Mucosa of gallbladder (tissue), 1 donor: ENCODE measurements at regions not wholly inside any gene's neighbourhood (a gene's known extent, or its start where the extent isn't known, plus 50 kb on each side); places are given as distances from the start of the nearest gene placed in this dataset.
"Not testable (repeated sequence)": the region's sequence is repeated elsewhere in the genome, so short reads cannot be mapped to it uniquely, and the experiment has no call there.

Experiments
- DNase-seq: peaks from one replicate; pipeline ENCODE4 v3.0.0-alpha.2; 2020; ENCODE audit warnings: low spot score
- donor health status: DM: no; HTN: no; CAD: no.

DNA sequence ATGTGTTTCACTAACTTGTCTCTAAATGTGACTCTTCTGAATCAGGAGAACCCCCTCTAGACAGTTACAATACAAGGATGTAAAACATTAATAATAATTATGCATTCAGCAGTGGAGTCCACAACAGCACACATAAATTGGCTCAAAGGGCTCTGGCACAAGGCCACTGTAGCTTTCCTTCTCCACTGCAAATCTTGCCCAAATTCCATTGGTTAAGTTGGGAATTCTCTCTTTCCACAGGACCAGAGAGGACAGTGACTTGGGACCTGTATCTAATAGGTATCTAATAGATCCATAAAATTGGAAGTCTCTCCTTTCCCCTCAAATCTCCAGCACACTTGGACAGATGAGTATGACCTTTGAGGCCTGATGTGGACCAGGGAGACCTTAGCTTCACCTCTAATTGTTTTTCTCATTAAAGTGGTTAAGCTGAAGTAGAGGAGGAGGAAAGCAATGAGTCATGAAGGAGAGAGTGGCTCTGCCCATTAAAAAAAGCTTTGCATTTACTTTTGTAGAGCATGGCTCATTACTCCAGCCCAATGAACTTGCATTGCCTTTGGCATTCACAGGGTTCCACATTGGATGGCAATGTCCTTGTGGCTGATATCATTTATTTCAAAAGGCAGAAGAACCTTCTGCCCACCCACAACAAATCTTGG, 72.3 kb upstream of the SH3RF1 start:
- no peak for DNase-seq

DNA sequence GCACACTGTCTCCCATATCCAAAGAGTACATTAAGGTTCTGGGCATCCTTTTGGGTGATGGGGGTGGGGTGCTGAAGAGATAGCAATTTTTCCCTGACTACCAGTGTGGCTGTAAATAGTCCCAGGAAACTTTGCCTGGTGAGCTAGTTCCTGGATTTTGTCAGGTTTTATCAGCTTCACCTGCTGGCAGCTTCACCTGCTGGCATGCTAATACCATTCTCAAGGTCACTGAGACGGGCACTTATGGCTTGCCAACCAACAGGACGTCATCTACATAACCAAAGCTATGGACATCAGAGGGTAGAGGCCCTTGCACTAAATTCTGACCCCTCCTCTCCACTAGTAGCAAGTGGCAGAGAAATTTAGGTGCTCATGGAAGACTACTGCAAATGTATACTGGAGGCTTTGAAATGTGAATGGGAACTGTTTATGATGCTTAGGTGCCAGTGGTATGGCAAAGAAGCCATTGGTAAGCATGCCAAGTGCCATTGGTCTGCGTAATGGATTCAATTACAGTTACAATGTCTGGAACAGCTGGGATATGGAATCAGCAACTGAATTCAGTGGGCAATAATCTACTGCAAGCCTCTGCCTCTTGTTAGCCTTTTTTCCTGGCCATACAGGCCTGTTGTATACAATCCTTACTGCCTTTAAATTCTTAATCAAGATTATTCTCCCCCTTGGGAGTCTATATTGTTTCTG, 71.6 kb upstream of the SH3RF1 start:
- peak; percentile 22 for DNase-seq

DNA sequence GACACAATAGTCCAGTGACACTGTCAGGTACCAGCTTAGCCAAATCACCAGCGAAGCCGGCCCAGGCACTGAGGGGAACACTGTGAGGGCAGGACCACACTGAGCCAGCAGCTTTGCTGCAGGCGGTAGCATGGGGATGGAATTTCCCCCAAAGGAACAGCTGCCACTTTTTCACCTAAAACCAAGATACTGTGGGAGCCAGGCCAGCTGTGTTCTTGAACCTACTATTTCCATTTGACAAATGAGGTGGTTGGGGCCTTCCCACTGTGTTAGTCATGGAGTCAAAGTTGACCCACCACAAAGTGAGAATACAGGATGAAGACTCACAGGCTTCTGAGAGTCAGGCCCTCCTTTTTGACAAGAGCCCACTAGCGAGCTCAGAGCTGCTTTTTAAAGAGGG, 70.7 kb upstream of the SH3RF1 start:
- DNase-seq, result no peak

DNA sequence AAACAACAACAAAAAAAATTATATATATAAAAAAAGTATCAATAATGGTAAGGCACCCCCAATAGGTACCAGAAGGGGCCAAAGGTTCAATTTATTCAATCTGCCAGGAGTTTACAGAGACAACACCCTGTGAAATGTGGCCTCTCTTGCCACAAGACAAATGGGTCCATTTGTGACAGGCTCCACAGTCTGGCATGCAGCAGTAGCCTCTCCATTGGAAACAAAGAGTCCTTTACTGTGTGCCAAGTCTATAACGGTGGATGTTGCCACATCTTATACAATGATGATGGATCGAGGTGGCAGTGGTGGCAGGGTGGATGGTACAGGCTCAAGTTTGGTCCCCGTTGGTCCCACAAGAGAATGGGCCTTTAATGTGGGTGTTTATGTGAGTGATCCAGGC, 70.1 kb upstream of the SH3RF1 start:
- DNase-seq, result no peak

DNA sequence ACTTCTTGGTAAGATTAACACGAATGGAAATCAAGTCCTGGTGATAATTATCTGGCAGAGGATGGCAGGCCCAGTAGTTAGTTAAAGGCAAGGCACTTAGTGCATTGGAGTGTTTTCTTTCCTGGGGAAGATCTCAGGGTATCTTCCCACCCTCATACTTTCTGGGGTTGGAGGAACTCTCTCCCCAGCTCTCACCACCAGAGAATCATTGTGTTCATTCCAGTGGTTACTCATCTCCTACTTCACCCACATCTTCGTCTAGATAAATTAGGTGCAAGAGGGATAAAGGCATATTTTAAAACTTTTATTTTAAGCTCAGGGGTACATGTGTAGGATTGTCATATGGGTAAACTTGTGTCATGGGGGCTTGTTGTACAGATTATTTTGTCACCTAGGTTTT, 67.5 kb upstream of the SH3RF1 start:
- DNase-seq, result no peak

DNA sequence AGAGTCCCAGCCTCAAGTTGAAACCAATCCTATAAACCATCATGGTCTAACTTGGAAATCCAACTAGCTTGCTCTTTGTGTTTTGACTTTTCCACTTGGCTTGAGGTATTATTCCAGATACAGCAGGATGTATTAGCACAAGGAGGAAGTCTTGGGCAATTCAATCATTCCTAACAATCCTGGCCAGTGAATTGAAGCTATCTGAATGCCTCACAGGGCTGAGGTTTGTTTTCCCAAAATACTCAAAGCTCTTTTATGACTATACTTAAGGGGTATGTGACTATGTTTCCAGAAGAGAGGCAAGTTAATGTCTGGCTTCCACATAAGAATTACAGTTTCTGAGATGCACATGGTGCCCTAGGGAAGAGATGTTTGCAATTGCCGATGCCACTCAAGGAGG, 66.8 kb upstream of the SH3RF1 start:
- no peak for DNase-seq

DNA sequence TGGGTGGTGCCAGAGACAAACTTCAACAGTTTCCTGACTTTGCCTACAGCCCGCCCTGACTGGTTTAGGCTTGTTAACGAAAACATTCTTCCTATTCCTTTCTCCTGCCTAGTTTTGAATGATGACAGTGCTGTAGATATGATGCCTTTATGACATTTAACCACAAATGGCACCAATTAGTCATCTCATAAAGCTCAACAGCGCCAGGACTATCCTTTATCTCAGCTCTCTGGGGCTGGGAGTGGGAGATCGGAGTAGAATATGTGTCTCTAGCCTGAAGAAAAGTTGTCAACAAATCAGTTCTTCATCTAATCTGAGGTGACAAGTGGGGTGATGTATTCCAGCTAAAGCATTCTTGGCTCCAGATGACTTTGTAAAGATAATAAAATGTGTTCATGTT, 64.6 kb upstream of the SH3RF1 start:
- no peak for DNase-seq

DNA sequence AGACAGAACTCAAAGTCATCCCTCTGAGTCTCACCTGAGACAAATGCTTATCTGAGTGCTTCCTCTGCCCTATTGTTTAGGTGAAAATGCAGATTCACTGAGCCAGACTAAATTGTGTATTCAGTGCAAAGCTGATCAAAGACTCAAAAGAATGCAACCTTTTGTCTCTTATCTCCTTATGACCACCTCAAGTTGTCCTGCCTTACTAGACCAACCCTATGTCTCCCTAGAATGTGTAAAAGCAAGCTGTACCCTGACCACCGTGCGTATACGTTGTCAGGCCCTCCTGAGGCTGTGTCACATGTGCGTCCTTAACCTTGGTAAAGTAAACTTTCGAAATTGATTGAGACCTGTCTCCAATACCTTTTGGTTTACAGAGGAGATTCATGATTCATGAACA, 63.6 kb upstream of the SH3RF1 start:
- no peak for DNase-seq

DNA sequence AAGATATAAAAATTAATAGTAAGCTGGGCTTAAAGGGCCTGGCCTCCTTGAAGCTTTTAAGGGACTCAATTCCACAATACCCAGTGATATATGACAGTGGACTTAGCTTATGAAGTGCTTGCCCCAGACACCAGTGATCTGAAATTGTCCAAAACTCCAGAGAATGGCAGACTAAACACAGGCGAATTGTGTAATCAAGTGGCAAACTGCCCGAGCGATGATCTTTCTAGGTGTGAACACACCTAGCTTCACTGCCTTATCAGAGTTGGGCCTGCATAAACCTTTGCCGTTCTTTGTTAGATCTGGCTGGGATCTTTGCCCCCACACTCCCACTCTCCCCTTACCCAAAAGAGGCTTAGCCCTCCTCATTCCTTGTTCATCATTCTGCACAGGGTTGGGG, 62.5 kb upstream of the SH3RF1 start:
- peak; percentile 38 for DNase-seq

DNA sequence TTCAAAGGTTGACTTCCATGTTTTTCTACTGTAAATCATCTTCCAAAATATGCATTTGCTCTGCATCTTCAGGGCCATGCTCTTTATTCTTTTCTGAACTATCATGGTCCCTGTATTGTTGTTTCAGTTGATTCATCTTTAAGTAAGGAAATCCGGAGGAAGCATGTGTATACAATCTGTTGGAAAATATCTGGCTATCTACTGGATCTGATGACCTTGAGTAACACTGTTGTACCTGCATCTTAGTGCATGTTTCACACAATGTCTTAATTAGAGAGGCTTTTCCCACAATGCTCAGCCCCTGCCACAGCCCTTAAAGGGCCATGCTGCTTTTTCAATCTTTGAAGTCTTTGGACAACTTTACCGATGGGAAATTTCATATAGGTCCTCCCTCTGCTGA, 61.8 kb upstream of the SH3RF1 start:
- no peak for DNase-seq

DNA sequence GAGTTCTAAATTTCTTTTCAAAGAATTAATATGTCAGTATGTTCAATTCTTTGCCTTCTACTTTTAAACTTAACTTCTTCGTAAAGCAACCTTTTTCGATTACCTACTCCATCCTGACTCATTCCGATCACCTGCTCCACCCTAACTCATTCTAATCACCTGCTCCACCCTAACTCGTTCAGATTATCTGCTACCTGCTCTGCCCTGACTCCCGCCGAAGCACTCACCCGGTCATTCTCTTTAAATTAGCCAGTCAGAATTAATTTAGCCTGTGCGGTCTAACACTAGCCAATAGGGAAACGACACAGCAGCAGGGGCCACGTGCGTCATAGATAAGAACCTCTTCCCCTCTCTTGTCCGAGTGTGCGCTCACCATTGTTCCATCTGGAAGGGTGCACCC, 60.1 kb upstream of the SH3RF1 start:
- DNase-seq, result no peak

DNA sequence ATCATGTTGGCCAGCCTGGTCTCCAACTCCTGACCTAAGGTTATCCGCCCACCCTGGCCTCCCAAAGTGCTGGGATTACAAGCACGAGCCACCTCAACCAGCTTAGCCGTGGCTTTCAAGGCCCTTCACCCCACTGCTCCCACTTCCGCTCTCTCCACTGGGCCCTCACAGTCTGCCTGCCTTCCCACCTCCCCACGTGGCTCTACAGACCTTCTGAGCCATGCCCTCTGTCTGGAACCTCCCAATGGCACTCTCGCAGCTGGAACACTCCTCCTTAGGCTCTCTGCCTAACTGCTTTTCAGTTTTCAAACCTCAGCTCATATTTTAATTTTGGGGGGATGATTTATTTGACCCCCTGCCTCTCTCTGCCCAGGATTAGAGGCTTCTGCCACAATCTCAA, 59.3 kb upstream of the SH3RF1 start:
- DNase-seq, result no peak

DNA sequence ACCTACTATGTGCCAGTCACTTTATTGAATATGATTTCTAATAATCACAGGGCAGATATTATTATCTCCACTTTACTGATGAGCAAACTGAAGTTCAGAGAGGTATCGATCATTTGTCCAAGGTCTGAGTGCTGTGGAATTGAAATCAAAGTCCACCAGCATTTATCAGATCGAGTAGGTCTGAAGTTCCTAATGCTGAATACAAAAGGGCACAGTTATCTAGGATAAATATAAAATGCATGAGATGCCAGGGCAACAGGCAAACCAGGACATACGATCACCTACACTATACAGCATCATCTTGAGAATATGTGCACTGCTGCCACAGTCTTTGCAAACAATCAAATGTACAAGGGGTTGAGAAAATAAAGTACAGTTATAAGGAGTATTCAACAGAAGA, 57.2 kb upstream of the SH3RF1 start:
- peak; percentile 41 for DNase-seq

DNA sequence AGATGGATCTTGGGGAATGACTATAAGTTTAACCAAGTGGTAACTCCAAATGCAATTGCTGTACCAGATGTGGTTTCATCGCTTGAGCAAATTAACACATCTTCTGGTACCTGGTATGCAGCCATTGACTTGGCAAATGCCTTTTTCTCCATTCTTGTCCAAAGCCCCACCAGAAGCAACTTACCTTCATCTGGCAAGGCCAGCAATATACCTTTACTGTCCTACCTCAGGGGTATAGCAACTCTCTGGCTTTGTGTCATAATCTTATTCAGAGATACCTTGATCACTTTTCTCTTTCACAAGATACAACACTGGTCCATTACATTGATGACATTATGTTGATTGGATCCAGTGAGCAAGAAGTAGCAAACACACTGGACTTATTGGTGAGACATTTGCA, 53.2 kb upstream of the SH3RF1 start:
- DNase-seq, result not testable (repeated sequence)

DNA sequence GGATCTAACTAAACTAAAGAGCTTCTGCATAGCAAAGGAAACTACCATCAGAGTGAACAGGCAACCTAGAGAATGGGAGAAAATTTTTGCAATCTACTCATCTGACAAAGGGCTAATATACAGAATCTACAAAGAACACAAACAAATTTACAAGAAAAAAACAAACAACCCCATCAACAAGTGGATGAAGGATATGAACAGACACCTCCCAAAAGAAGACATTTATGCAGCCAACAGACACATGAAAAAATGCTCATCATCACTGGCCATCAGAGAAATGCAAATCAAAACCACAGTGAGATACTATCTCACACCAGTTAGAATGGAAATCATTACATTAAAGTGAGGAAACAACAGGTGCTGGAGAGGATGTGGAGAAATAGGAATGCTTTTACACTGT, 52.1 kb upstream of the SH3RF1 start:
- not testable (repeated sequence) for DNase-seq
